GM18517 (cell line): ENCODE measurements at regions not wholly inside any gene's neighbourhood (a gene's known extent, or its start where the extent isn't known, plus 50 kb on each side); places are given as distances from the start of the nearest gene placed in this dataset.

Source experiments
- ATAC-seq: cut with Tn5 transposase; IDR thresholded peaks from one replicate; pipeline ENCODE4 v1.9.1; 2021; ENCODE audit warnings: mild to moderate bottlenecking, moderate library complexity; ENCODE audit not compliant: unreplicated experiment

DNA sequence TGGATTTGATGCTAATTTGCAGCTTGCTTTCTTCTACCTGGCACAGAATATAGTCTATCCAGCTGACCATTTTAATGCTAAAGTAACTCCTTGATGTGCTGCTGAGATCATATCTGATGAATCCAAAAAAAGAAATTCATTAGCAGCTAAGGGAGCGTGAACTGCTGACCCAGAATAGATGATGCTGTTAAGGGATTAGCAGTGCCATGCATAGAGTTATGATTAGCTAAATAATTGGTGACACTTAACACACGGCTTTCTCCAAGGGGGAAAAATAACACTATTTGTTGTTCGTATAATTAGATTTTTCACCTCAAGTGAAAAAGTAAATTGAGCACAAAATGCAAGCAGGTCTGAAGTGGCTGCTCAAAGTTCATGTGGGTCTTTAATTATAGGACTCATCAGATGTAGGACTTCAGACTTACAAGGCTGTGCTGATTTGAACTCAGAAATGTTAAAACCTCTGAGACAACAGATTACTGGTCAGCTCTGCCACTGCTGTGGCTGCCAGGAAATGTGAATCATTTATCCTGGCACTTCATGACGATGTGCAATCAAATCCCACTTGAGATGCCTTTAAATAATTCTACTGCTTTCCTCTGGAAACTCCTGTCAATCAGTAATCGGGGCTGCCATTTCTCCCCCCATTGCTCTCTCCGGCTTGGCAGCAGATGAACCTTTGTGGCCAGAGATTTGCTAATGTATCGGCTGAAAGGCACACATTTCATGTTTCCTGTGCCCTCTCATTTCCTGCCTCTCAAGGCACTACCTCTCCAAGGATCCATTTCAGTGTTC, 291.6 kb upstream of the C9orf72 start:
- no peak for ATAC-seq

GRCh38 chr9:27866741-27867140, 293.5 kb upstream of the C9orf72 start:
- no peak for ATAC-seq

DNA sequence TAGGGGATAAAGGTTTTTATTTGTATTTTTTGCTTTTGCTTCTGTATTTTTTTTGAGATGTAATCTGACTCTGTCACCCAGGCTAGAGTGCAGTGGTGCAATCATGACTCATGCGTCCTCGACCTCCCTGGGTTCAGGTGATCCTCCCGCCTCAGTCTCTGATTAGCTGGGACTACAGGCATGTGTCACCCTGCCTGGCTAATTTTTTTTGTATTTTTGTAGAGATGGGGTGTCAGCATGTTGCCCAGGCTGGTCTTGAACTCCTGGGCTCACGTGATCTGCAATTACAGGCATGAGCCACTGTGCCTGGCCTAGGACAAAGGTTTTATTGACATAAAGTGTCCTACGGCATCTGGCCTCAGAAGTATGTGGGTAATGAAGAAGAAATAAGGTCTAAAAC, 297.1 kb upstream of the C9orf72 start:
- no peak for ATAC-seq

DNA sequence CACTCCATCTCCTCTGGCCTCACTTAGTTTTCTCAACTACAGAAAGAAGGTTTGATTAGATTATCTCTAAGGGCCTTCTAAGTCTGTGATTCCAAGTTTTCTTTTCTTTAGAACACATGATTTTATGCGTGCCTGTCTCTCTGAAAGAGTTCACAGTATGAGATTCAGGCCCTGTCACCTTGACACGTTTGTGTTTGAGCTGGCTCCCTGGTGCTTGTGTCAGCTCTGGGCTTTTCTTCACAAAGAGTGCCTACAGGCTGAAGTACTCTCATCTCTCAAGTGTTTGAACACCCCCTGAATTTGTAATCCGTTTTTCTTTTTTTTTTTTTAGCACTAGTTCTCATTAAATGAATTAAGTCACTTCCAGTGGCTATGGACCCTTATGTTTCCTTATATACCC, 306.9 kb upstream of the C9orf72 start:
- no peak for ATAC-seq

GRCh38 chr9:27880635-27881034, 307.4 kb upstream of the C9orf72 start:
- no peak for ATAC-seq

DNA sequence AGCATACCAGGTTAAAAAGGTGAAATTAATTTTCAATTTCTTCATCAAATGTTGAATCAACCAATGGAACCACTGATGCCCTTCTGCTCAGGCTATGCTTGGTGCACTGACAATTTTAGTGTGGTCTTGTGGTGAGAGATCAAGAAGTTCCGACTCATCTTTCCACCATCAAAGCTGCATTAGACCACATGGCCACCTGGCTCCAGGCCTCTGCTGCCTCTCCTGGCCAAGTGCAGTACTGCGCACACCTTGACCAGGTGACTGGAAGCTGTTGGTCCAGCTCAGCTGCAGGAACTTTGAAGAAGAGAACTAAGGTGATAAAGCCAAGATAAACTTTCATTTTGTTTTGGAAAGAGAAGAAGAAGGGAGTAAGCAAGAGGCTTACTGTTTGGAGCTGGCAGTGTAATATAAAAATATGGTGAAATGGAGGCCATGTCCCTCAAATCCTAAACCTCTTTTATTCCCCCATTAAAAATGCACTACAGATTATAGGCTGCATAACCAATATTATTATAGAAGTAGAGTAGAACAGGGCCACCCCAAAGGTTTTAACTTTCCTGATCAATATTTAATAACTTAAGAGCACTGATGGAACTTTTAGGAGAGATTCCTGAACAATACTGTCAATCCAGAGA, 315.5 kb upstream of the C9orf72 start:
- peak; percentile 97 for ATAC-seq

- ATAC-seq = no peak
These were observed 351.2 kb upstream of the C9orf72 start for GRCh38 chr9:27924502-27924901.

GRCh38 chr9:27925815-27926214, 352.5 kb upstream of the C9orf72 start:
- ATAC-seq = no peak

- ATAC-seq = no peak
These were observed 356.6 kb upstream of the C9orf72 start for GRCh38 chr9:27929841-27930240.

GRCh38 chr9:27933210-27934025, 360.1 kb upstream of the C9orf72 start:
- ATAC-seq = no peak

DNA sequence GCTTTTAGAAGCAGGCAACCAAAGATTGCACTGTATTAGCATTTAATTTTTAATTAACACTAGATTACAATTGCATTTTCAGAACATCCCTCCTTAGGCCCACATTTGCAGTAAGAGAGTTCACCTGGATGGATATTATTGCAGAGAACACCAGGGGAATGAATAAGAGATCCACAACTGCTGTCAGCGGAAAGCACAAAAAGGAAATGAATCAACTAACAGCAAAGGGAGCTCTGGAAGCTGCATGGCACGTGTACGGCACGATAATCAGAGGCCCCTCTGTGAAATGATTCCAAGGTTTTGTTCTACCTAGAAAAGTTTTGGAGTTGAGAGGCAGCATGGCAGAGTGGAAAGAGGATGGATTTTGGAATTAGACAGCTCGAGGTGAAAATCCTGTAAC, 361.2 kb upstream of the C9orf72 start:
- no peak for ATAC-seq

DNA sequence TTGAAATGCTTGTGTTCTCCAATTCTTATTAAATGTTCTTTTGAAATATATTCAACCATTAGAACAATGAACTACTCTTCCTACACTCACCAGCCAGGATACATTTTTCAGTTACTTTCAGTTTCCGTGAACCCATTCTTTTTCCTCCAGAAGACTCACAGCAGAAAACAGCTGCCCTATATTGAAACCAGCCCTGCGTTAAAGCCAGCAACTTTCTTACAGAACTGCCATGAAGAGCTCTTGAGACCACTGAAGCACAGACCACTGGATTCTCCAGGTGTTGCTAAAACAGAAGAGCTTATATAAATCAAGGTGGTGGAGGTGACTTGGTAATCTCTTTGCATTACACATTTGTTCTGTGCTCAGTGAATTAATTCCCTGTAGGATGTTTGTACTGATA, 365.9 kb upstream of the C9orf72 start:
- no peak for ATAC-seq

DNA sequence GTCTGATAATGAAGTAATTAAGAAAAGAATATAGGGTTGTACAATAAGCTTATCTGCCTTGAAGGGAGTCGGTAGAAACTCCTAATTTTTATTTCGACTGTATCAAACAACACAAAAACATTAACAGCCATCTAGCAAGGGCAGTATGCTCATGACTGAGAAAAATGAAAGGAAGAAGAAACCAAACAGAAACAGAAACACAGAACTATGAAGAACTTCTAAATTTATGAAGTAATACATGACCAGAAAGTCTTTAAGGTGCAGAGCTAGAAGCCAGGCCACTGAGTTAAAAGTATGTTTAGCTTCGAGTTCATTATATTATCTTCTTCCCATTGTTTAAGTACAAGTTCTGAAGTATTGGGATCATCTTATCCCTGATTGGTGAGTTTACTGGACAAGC, 367.3 kb upstream of the C9orf72 start:
- no peak for ATAC-seq

DNA sequence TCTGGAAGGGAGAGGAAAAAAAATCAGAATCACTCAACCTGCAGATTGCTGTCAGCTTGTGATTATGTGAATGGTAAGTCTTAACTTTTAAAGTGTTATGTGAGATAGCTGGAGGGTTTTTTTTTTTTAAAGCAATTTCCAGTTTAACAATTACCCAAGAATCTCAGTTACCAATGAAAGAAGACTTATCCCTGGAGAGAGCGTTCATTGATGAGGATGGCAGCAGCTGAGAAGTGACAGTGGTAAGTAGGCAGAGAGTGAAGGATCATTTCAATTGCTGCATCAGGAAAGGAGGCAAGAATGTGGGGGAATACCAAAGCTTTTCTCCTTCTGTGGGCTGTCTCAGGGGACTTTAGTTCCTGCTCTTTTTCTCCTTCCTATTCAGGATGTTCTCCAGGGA, 370.2 kb upstream of the C9orf72 start:
- ATAC-seq = no peak

DNA sequence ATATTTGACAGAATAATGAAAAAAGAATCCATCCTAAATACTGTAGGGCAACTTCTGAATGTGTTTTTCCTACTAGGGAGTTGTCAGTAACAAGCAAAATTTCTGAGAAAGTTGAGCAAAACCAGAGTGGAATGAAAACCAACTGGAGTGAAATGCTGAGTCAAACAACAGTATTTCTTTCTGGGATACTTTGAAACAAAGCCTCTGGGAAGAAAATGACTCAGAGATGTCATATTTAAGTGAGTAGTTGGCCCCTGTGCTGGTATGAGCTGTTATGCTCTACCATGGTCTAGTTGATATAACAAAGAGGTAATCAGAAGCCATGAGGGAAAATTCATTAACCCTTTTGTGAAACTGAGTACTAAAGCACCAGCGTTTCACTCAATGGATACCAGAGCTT, 372.1 kb upstream of the C9orf72 start:
- ATAC-seq = no peak

GRCh38 chr9:27950382-27950781, 377.1 kb upstream of the C9orf72 start:
- no peak for ATAC-seq

- ATAC-seq = no peak
These were observed 381.6 kb upstream of the C9orf72 start for GRCh38 chr9:27954858-27955257.

GRCh38 chr9:27963836-27964235, 390.6 kb upstream of the C9orf72 start:
- ATAC-seq = no peak

GRCh38 chr9:27967210-27967609, 393.9 kb upstream of the C9orf72 start:
- no peak for ATAC-seq

- ATAC-seq = no peak
These were observed 404.6 kb upstream of the C9orf72 start for GRCh38 chr9:27977931-27978330.

GRCh38 chr9:27985714-27986113, 412.4 kb upstream of the C9orf72 start:
- ATAC-seq = no peak

DNA sequence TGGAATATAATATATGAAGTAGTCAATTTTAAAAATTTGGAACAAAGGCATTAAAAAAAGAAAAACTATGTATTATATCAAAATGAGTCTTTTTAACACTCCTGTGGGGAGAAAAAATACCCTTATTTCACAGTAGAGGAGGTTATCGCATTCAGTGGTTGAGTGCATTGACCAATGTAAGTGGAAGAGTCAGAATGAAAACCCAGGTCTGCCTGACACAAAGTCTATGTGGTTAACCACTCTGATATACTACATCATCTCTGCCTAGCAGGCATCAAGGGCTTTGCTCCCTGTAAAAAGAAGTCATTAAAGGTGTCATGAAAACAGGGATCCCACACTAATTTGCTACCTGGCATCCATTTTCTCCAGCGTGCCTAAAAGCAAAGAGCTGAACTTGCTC, 417.2 kb upstream of the C9orf72 start:
- ATAC-seq = no peak
